HepG2 (cell line): ENCODE measurements at regions not wholly inside any gene's neighbourhood (a gene's known extent, or its start where the extent isn't known, plus 50 kb on each side); places are given as distances from the start of the nearest gene placed in this dataset.
"Not testable (repeated sequence)": the region's sequence is repeated elsewhere in the genome, so short reads cannot be mapped to it uniquely, and the experiment has no call there.

Source experiments
- ATAC-seq: fragments of 200-7000 bp; cut with Tn5 transposase; 3 replicates; pipeline ENCODE4 v1.9.1; 2020; ENCODE audit warnings: mild to moderate bottlenecking, moderate library complexity
- BruUV-seq: library from RNA; stranded (reverse); fragments of 400-500 nt; replicated peaks from 2 replicates; lab custom pipeline; 2021; lab: Mats Ljungman, UMichigan
- CTCF ChIA-PET: fragments of 300-600 bp; formaldehyde crosslinking; extraction: SDS; loops from one replicate; lab custom pipeline; 2021; ENCODE audit warnings: low total read pairs, inconsistent platforms, low intra/inter-chr PET ratio; lab: Yijun Ruan, JAX
- POLR2A ChIA-PET: fragments of 350-600 bp; sonication (Branson Sonifier 250); formaldehyde crosslinking; loops from one replicate; lab custom pipeline; 2020; ENCODE audit warnings: antibody characterized with exemption, inconsistent platforms; lab: Yijun Ruan, JAX
- DNase-seq: peaks from one replicate; pipeline ENCODE4 v3.0.0-alpha.2; 2015; ENCODE audit warnings: low spot score
- FAIRE-seq: peaks from 3 replicates; lab custom pipeline; 2011; peaks lifted over from hg19 to GRCh38; lab: Jason Lieb, UNC
- H2AFZ ChIP-seq: one replicate; pipeline ENCODE4 v1.6.1; 2011; ENCODE audit warnings: low read length, inconsistent platforms
- H3K27ac ChIP-seq: fragments of 300-600 bp; 3 replicates; pipeline ENCODE4 v1.8.0; 2011; ENCODE audit warnings: mixed run types, mild to moderate bottlenecking, mixed read lengths, low read length, inconsistent platforms; ENCODE audit not compliant: insufficient read depth; ENCODE audit errors: extremely low read length
- H3K27me3 ChIP-seq, 2 experiments: fragments of 200-600 bp in 1 of 2; 2 replicates in 1 of 2; 3 replicates in 1 of 2; pipeline versions ENCODE4 v1.6.0 to v1.8.0; 2011; ENCODE audit warnings: low read length in 2 of 2, mild to moderate bottlenecking in 2 of 2, moderate library complexity in 2 of 2, inconsistent platforms in 1 of 2; ENCODE audit not compliant: insufficient read depth in 2 of 2, control insufficient read depth in 1 of 2
- H3K36me3 ChIP-seq, 2 experiments: fragments of 200-600 bp in 1 of 2; replicated peaks in 1 of 2; 2 replicates in 1 of 2; 3 replicates in 1 of 2; pipeline versions ENCODE4 v1.5.1 to v1.8.0; 2011; ENCODE audit warnings: low read length in 2 of 2, inconsistent platforms in 1 of 2; ENCODE audit not compliant: insufficient read depth in 2 of 2, control insufficient read depth in 1 of 2
- H3K4me1 ChIP-seq: 2 replicates; pipeline ENCODE4 v1.5.1; 2012; ENCODE audit warnings: low read length, inconsistent platforms; ENCODE audit not compliant: insufficient read depth
- H3K4me2 ChIP-seq: 2 replicates; pipeline ENCODE4 v1.6.0; 2011; ENCODE audit warnings: low read depth, low read length, inconsistent platforms
- H3K4me3 ChIP-seq, 3 experiments: fragments of 200-600 bp in 1 of 3; sonication (generic), shearing (Covaris generic) in 1 of 3; replicated peaks in 1 of 3; 2 replicates each; pipeline ENCODE4 v1.5.1; 2011 to 2016; ENCODE audit warnings: low read length in 3 of 3, inconsistent platforms in 2 of 3, low read depth in 2 of 3, mild to moderate bottlenecking in 2 of 3, control low read depth in 1 of 3, mixed read lengths in 1 of 3; ENCODE audit not compliant: insufficient read depth in 1 of 3
- H3K79me2 ChIP-seq: one replicate; pipeline ENCODE4 v1.6.1; 2011; ENCODE audit warnings: low read length, inconsistent platforms; ENCODE audit not compliant: insufficient read depth
- H3K9ac ChIP-seq: 2 replicates; pipeline ENCODE4 v1.6.0; 2011; ENCODE audit warnings: mild to moderate bottlenecking, low read depth, low read length, inconsistent platforms; ENCODE audit not compliant: insufficient read depth
- H3K9me3 ChIP-seq: 2 replicates; pipeline ENCODE4 v1.5.1; 2012; ENCODE audit warnings: mild to moderate bottlenecking, low read length
- H4K20me1 ChIP-seq: 2 replicates; pipeline ENCODE4 v1.6.0; 2011; ENCODE audit warnings: inconsistent platforms, mild to moderate bottlenecking, low read length, moderate library complexity; ENCODE audit not compliant: insufficient read depth
- WGBS: methylation state at CpG from one replicate; pipeline ENCODE4 v1.1.6; 2017; ENCODE audit warnings: low lambda C conversion rate; 5-methylcytosine and 5-hydroxymethylcytosine counted together
- in situ Hi-C: cut with HindIII; loops from 2 replicates; pipeline ENCODE4 v1.10.0; 2017; ENCODE audit warnings: low pct_unique_long_range_greater_than_20kb; ENCODE audit not compliant: extremely low pct_ligation_motif_present
- intact Hi-C: fragments of 100-400 bp; cut with micrococcal nuclease; formaldehyde crosslinking; loops from one replicate; pipeline ENCODE4 v1.10.0; 2022; ENCODE audit not compliant: unreplicated experiment

- H4K20me1 ChIP-seq, H3K27me3 ChIP-seq, FAIRE-seq, in situ Hi-C loops, H3K36me3 ChIP-seq, H2AFZ ChIP-seq, H3K9me3 ChIP-seq, H3K4me3 ChIP-seq, H3K9ac ChIP-seq, DNase-seq, BruUV-seq, ATAC-seq, POLR2A ChIA-PET, H3K4me1 ChIP-seq, H3K4me2 ChIP-seq, CTCF ChIA-PET, H3K79me2 ChIP-seq, intact Hi-C loops, H3K27ac ChIP-seq: not testable (repeated sequence)
- WGBS, result 62% methylated on average over 8 of the region's 8 CpGs
Measured at GRCh38 chr11:67774175-67774574, 99.8 kb upstream of the ALDH3B2 start.

GRCh38 chr11:67768001-67768730, 93.7 kb upstream of the ALDH3B2 start:
- ATAC-seq, H3K36me3 ChIP-seq, H3K79me2 ChIP-seq, CTCF ChIA-PET, H3K4me2 ChIP-seq, H2AFZ ChIP-seq, POLR2A ChIA-PET, DNase-seq, BruUV-seq, in situ Hi-C loops, H4K20me1 ChIP-seq, H3K27me3 ChIP-seq, H3K27ac ChIP-seq, H3K4me3 ChIP-seq, FAIRE-seq, H3K9me3 ChIP-seq, H3K4me1 ChIP-seq, intact Hi-C loops, H3K9ac ChIP-seq: not testable (repeated sequence)
- 44% methylated on average over 11 of the region's 11 CpGs for WGBS

- H3K27ac ChIP-seq, H3K36me3 ChIP-seq, BruUV-seq, ATAC-seq, H3K4me2 ChIP-seq, H2AFZ ChIP-seq, H3K79me2 ChIP-seq, in situ Hi-C loops, DNase-seq, intact Hi-C loops, H3K4me3 ChIP-seq, H3K27me3 ChIP-seq, H4K20me1 ChIP-seq, CTCF ChIA-PET, H3K9me3 ChIP-seq, H3K9ac ChIP-seq, FAIRE-seq, POLR2A ChIA-PET: not testable (repeated sequence)
- WGBS, result 19% methylated on average over 7 of the region's 7 CpGs
- peaks cover 28% of the 10 kb centered on the region for H3K4me1 ChIP-seq
Measured at GRCh38 chr11:67761211-67761610, 86.8 kb upstream of the ALDH3B2 start.

GRCh38 chr11:67759321-67759720, 84.9 kb upstream of the ALDH3B2 start:
- H3K27ac ChIP-seq, CTCF ChIA-PET, H3K9me3 ChIP-seq, H3K36me3 ChIP-seq, intact Hi-C loops, H3K4me3 ChIP-seq, H3K4me2 ChIP-seq, H2AFZ ChIP-seq, H3K27me3 ChIP-seq, H3K79me2 ChIP-seq, POLR2A ChIA-PET, DNase-seq, H3K9ac ChIP-seq, BruUV-seq, in situ Hi-C loops, FAIRE-seq, H4K20me1 ChIP-seq, ATAC-seq: not testable (repeated sequence)
- WGBS, result no CpG with 5 or more reads among the region's 3 CpGs
- H3K4me1 ChIP-seq, result peaks cover 28% of the 10 kb centered on the region
